ENCODE measurements at regions not wholly inside any gene's neighbourhood (a gene's known extent, or its start where the extent isn't known, plus 50 kb on each side); places are given as distances from the start of the nearest gene placed in this dataset.

GRCh38 chr15:98292442-98293240, 332.1 kb downstream of the ARRDC4 start:
- peak in 1 of 11 donors; percentile 39 for DNase-seq (ENCODE audit: extremely low read depth in 1 of 11, low read depth in 9 of 11, low spot score in 4 of 11)

DNA sequence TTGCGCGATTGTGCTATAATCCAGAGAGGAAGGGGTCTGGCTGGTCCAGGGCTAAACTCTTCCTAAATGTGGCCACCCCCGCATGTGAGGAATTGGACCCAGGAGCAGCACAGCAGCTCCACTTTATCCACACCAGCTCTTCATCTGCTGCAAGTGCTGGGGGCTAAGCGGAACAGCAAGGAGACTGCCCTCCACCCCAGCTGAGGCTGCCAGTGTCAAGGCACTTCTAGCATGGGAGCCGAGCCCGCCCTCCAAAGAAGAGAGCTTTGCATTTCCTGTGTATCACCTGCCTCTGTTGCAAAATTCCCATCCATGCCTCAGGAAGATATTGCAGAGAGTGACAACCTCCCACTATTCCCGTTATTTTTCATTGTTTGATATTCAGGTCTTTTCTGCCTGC, 333.6 kb downstream of the ARRDC4 start:
- DNase-seq (ENCODE audit: extremely low read depth in 1 of 11, low read depth in 9 of 11, low spot score in 4 of 11): no peak

DNA sequence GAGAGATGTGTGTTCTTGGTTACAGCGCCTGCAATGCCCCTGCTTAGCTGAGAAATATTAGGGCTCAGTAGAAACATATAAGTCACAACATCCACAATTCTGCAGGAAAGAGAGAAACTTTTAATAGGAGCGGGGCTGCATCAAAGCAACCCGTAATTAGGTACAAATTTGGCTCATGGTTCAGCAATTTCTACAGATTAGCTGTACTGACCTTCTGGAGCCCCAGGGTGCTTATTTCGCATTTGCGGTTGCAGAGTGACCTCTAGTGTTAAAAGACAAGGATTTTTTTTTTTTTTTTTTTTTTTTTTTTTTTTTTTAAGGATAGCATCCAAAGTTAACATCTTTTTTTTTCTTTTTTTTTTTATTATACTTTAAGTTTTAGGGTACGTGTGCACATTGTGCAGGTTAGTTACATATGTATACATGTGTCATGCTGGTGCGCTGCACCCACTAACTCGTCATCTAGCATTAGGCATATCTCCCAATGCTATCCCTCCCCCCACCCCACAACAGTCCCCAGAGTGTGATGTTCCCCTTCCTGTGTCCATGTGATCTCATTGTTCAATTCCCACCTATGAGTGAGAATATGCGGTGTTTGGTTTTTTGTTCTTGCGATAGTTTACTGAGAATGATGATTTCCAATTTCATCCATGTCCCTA, 334.7 kb downstream of the ARRDC4 start:
- DNase-seq (ENCODE audit: extremely low read depth in 1 of 11, low read depth in 9 of 11, low spot score in 4 of 11): peak in 1 of 11 donors; percentile 36

- no peak for DNase-seq (ENCODE audit: extremely low read depth in 1 of 11, low read depth in 9 of 11, low spot score in 4 of 11)
Observed at GRCh38 chr15:98296653-98297052, 336.1 kb downstream of the ARRDC4 start.

- DNase-seq (ENCODE audit: extremely low read depth in 1 of 11, low read depth in 9 of 11, low spot score in 4 of 11): no peak
Observed at GRCh38 chr15:98304371-98304770, 343.9 kb downstream of the ARRDC4 start.

GRCh38 chr15:98308117-98308516, 340.2 kb upstream of the IGF1R start:
- DNase-seq (ENCODE audit: extremely low read depth in 1 of 11, low read depth in 9 of 11, low spot score in 4 of 11): no peak

GRCh38 chr15:98311566-98312188, 336.7 kb upstream of the IGF1R start:
- peak in 7 of 11 donors; percentile 65 to 83 (median 74) for DNase-seq (ENCODE audit: extremely low read depth in 1 of 11, low read depth in 9 of 11, low spot score in 4 of 11)

- DNase-seq (ENCODE audit: extremely low read depth in 1 of 11, low read depth in 9 of 11, low spot score in 4 of 11): no peak
Observed at GRCh38 chr15:98312913-98313312, 335.4 kb upstream of the IGF1R start.

DNA sequence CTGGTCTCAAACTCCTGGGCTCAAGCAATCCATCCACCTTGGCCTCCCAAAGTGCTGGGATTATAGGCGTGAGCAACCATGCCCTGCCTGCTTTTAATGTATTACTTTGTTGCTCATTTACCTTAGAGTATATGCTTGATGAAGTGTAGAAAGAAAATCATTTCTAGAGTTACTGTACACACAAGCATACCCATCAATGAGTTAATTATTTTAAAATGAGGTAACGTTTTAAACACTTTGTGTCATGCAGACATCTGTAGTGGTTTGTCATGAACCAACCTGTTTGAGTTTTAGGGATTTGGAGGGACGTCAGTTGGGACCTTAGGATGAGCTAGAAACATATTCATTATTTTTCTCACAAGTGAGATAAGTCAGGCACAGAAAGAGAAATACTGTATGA, 332.4 kb upstream of the IGF1R start:
- no peak for DNase-seq (ENCODE audit: extremely low read depth in 1 of 11, low read depth in 9 of 11, low spot score in 4 of 11)

- DNase-seq (ENCODE audit: extremely low read depth in 1 of 11, low read depth in 9 of 11, low spot score in 4 of 11): peak in 8 of 11 donors; percentile 19 to 63 (median 39)
Observed at GRCh38 chr15:98321896-98322295, 326.4 kb upstream of the IGF1R start.

GRCh38 chr15:98322581-98322980, 325.8 kb upstream of the IGF1R start:
- no peak for DNase-seq (ENCODE audit: extremely low read depth in 1 of 11, low read depth in 9 of 11, low spot score in 4 of 11)

- no peak for DNase-seq (ENCODE audit: extremely low read depth in 1 of 11, low read depth in 9 of 11, low spot score in 4 of 11)
Observed at GRCh38 chr15:98324341-98324970, 323.9 kb upstream of the IGF1R start.

DNA sequence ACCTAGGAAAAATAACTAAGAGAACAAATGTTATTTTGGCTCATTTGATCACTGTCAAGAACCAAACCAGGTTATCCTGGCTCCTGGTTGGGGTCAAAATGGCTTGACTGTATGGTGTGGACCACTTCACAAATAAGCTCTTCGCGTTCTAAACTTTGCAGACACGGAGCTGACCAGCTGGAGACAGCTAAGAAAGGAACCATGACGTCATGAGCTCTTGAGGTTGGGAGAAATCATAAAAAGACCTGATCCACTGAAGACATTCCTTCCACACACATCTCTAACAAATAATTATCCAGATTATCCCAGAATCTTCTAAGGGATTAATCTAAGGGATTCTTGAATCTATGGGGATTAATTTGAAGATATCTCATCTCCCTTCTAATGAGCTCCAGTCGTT, 321.5 kb upstream of the IGF1R start:
- no peak for DNase-seq (ENCODE audit: extremely low read depth in 1 of 11, low read depth in 9 of 11, low spot score in 4 of 11)

GRCh38 chr15:98330258-98330657, 318.1 kb upstream of the IGF1R start:
- DNase-seq (ENCODE audit: extremely low read depth in 1 of 11, low read depth in 9 of 11, low spot score in 4 of 11): no peak

GRCh38 chr15:98330692-98331435, 317.5 kb upstream of the IGF1R start:
- no peak for DNase-seq (ENCODE audit: extremely low read depth in 1 of 11, low read depth in 9 of 11, low spot score in 4 of 11)

DNA sequence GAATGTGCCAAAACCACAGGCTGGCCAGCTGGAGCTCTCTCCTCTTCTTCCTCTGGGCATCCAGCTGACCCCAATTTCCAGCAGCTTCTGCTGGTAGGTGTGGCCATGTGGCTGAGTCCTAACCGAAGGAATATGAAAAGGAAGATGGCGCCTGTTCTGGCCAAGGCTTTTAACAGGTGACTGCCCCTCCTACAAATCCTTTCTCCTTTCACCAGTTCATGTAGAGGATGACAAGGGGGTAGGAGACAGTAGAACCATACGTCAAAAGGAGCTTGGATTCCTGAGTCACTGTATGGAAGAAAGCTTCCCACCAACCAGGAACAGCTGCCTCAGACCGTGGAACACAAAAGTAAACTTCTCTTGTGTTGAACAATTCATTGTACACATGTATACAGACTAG, 316.7 kb upstream of the IGF1R start:
- no peak for DNase-seq (ENCODE audit: extremely low read depth in 1 of 11, low read depth in 9 of 11, low spot score in 4 of 11)

- no peak for DNase-seq (ENCODE audit: extremely low read depth in 1 of 11, low read depth in 9 of 11, low spot score in 4 of 11)
Observed at GRCh38 chr15:98333251-98333650, 315.1 kb upstream of the IGF1R start.

DNA sequence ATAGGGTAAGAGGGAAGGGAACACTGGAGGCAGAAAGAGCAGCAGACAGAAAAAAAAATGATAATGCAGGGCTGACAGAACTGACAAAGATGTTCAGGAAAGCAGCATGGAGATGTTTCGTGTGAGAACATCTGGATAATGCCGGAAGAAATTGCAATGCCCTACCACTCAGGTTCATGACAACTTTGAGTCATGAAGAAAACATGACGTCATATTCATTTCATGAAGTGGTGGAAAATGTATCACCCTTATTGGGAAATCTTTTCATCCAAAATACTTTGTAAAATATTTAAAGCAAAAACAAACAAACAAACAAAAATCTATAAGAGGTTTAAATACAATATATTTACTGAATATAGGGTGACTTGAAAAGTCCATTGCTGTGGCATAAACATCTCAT, 305.4 kb upstream of the IGF1R start:
- DNase-seq (ENCODE audit: extremely low read depth in 1 of 11, low read depth in 9 of 11, low spot score in 4 of 11): no peak

DNA sequence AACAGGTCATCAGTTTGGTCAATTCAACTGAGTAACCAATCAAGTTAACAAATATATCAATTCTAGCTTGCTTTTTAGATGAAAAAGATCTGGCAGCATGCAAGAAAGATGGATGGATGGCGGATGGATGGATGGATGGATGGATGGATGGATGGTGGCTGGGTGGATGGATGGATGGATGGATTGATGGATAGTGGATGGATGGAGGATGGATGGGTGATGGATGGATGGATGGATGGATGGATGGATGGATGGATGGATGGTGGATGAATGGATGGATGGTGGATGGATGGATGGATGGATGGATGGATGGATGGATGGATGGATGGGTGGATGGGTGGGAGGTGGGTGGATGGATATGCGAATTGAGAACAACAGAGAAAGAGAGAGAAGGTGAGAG, 303.7 kb upstream of the IGF1R start:
- DNase-seq (ENCODE audit: extremely low read depth in 1 of 11, low read depth in 9 of 11, low spot score in 4 of 11): no peak
